SIG-M5 treated with dmso at 0.1 percent for 504 hours (cell line): ENCODE measurements at regions not wholly inside any gene's neighbourhood (a gene's known extent, or its start where the extent isn't known, plus 50 kb on each side); places are given as distances from the start of the nearest gene placed in this dataset.
"Not testable (repeated sequence)": the region's sequence is repeated elsewhere in the genome, so short reads cannot be mapped to it uniquely, and the experiment has no call there.

ENCODE experiments used
- DNase-seq: peaks from one replicate; lab custom pipeline; 2025; ENCODE audit not compliant: unreplicated experiment; lab: John Stamatoyannopoulos, UW

DNA sequence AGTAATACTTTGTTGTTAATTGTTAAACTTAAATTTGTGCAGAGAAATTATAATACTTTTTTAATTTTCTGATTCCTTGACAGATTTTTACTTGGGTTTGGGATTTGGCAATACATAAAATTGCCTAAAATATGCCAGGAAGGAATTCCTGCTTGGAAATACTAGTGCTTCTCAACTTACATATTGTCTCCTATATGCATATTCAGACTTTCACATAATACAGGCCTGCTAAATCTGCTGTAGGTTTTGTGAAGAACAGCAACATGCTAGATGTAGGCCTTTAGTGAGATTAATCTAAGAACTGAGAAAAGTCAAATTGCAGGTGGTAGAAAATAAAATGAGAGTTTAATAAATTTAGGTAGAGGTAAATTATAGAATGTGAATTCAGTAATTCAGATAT lies 468.5 kb upstream of the MIS18BP1 start:
- DNase-seq, result no peak

DNA sequence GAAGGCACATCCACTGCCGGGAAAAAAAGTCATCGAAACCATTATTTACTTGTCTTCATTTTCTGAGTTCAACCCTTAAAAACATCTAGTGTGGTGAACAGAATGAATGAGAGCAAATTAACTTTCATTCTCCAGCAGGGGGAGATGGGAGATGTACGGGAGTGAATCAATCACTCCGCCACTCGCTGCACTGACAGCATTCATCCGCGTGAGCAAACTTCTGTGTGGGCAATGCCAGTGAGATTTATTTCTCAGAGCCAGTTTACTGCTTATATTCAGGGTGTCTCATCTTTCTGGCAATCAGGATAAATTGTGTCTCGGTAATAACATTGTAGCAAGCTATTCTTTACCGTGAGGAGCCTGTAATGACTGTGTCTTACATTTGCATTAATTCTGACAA lies 463.6 kb upstream of the MIS18BP1 start:
- DNase-seq, result peak; percentile 19

DNA sequence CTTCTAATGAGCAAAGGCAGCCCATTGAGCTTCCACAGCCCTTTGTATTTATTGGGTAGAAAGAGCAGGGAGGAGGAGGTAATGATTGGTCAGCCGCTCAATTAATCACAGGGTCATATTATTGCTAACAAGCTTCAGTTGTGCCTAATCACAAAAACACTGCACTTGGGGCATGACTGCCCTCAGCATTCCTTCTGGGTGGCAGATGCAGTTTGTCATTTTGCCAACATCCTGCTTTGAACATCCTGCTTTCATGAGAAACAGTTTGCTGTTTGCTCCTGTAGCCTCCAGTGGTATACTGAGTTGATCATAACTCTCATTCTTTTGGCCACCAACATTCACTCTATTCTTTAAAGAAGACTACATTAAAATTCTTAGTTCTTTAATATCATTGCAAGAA lies 462.9 kb upstream of the MIS18BP1 start:
- no peak for DNase-seq

DNA sequence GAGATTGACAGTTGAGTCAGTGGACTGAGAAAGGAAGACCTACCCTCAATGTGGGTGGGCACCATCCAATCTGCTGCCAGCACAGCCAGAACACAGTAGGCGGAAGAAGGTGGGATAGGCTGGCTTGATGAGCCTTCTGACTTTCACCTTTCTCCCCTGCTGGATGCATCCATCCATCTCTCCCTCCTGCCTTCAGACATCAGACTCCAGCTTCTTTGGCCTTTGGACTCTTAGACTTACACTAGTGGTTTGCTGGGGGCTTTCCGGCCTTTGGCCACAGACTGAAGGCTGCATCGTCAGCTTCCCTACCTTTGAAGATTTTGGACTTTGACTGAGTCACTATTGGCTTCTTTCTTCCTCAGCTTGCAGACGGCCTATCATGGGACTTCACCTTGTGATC lies 456.5 kb upstream of the MIS18BP1 start:
- no peak for DNase-seq

DNA sequence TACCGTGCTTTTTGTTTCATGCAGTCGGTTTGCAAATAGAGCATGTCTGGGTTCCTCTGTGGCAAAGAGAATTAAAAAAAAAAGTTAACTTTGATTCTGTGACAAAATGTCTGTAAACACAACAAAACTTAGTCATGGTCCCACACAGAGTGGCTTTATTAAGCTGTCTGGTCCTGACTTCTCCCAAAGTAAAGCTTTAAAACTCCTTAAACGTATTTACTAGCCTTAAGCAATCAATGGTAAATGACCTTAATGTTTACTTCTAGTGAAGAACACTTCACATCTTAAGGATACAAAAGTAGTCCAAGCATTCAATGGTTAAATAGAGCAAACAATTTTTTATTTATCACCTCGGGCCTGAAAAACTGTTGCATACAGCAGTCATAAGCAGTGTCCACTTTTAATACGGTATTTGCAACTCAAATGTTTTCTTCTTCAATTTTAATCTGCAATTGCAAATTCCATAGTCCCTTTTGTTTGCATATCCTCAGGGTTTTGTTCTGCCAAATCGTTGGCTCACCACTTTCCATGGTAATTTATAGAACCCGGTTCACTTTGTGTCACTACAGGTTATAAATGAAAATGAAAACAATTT lies 453.0 kb upstream of the MIS18BP1 start:
- no peak for DNase-seq

DNA sequence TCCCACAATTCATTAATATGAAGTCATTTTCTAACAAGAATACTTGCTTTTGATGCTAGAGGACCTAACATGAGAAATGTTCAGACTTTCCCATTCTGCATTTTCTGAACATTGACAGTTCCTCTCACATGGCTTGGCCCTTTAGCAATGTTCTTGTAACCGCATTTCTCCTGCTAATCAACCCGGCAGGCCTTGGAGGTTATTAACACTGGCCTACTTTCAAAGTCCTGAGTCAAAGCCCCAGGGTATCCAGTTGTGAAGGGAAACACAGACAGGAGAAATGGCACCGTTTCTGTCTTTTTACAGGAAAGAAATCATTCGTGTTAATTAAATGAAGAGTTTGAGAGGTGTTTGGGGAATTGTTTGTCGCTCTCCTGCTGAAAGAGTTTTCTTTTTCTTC lies 446.5 kb upstream of the MIS18BP1 start:
- DNase-seq, result no peak

DNA sequence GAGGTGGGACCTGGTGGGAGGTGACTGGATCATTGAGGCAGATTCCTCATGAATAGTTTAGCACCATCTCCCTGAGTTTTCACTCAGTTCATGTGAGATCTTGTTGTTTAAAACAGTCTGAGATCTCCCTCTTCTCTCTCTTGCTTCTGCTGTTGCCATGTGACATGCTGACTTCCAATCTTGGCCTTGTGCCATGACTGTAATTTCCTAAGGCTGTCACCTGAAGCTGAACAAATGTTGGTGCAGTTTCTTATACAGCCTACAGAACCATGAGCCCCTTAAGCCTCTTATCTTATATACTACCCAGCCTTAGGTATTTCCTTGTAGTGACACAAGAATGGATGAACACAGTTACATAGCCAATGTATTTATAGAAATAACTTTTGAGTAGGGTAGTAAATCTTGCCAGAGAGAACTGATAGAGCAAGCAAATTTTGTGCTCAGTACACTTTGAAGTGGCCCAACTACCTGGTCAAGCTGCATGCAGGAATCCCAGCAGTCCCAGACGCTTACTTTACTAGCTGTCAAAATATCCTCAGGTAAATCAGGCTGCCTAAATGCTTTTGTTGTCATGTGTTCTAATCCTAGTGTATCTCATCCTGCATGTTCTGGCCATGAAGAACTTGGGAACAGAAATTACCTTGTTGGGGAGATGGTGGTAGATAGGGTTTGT lies 445.6 kb upstream of the MIS18BP1 start:
- DNase-seq, result no peak

DNA sequence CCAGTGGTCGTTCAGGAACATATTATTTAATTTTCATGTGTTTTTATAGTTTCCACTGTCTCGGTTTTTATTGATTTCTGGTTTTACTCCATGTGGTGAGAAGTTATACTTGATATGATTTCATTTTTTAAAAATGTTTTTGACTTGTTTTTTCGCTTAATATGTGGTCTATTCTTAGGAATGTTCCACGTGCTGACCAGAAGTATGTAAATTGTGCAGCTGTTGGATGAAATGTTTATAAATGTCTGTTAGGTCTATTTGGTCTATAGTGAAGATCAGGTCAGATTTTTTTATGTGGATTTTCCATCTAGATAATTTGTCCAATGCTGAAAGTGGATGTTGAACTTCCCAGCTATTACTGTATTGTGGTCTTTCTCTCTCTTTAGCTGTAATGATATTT lies 433.8 kb upstream of the MIS18BP1 start:
- no peak for DNase-seq

DNA sequence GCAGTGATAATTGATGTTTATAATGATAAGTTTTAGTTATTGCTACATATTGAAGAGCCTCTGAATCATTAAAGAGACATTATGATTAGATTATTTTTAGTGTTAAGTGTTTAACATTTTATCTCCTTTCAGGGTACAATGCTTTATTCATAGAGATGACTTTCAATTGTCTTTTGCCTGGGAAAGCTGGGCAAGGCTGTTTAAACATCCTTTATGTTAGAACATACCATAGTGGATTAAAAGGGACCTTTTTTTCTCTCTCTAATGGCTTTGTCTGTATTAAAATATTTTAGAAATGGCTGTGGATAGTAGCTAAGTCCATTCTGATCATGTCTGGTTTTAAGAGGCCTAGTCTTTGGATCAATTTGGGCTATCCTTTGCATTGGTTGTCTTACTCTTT lies 427.5 kb upstream of the MIS18BP1 start:
- no peak for DNase-seq

DNA sequence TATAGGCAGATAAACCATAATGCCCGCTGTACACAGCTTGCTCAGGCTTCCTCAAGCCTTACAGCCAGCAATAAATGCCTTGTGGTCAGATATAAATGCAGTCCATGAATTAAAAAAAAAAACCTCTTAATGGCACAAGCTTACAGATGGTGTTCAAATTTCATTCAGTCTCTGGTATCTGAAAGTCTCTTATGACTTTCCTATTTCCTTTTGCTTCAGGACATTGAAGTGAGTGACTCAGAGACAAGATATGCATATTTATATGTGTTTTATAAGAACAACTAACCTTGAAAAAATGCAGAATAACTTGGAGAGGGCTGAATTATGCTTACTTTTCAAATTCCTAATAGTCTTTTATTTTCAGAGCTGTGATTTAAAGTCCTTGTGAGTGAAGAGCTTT lies 426.9 kb upstream of the MIS18BP1 start:
- DNase-seq, result peak; percentile 11

DNA sequence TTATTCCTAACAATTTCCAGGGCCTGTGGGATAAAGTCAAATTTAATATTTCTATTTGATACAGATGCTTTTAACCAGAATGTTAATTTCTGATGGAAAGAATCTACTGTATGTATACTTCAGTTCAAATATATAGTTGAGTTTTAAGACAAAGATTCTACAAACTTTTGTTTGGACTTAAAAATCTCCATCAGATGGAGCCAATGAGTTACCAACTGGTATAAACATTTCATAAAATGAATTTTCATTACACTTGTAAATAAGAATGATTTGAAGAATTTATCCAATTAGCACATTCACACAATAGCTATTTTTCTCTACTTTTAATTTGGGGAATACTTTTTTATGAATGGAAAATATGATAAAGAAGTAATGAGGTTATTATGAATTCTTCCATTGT lies 425.2 kb upstream of the MIS18BP1 start:
- no peak for DNase-seq

DNA sequence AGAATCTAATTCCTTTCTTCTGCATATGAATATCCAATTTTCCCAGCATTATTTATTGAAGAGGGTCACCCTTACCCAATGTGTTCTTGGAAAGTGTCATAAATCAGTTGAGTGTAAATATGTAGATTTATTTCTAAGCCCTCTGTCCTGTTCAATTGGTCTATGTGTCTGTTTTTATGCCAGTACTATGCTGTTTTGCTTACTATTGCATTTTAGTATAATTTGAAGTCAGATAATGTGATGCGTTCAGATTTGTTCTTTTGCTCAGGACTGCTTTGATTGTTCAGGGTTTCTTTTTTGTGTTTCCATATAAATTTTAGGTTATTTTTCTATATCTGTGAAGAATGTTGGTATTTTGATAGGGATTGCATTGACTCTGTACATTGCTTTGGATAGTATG lies 420.4 kb upstream of the MIS18BP1 start:
- DNase-seq, result no peak

DNA sequence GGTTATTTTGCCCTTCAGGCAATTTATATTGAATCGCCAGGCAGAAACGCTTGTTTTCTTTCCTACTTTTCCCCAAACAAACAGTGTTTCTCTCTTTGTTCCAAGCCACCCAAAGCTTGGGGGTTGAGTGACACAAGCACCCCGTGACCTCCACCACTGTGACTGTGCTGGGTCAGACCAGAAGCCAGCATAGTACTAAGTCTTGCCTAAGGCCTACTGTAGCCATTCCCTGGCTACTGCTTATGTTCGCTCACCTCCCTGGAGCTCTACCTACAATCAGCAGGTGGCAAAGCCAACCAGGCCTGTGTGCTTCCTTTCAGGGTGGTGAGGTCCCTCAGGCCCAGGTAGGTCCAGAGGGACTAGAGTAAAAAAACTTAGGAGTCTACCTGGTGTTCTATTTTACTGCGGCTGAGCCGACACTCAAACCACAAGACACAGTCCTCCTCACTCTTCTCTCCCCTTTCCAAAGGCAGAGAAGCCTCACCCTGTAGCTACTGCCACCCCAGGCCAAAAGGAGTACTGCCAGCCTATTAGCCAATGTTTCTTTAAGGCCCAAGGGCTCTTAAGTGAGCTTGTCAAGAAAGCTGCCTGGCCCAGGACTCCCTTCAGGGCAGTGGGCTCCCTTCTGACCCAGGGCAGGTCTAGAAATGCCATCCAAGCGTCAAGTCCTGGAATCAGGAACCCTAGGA lies 411.8 kb upstream of the MIS18BP1 start:
- peak; percentile 5 for DNase-seq

DNA sequence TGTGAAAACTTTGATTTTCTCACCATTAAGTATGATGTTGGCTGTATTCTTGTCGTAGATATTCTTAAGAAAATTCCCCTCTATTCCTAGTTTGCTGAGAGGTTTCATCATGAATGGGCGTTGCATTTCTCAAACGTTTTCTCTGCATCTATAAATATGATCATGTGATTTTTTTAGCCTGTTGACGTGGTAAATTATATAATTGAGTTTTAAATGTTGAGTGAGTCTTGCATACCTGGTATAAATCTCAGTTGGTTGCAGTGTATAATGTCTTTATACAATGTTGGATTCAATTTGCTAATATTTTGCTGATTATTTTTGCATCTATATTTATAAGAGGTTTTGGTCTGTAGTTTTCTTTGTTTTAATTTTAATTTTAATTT lies 405.9 kb upstream of the MIS18BP1 start:
- no peak for DNase-seq

DNA sequence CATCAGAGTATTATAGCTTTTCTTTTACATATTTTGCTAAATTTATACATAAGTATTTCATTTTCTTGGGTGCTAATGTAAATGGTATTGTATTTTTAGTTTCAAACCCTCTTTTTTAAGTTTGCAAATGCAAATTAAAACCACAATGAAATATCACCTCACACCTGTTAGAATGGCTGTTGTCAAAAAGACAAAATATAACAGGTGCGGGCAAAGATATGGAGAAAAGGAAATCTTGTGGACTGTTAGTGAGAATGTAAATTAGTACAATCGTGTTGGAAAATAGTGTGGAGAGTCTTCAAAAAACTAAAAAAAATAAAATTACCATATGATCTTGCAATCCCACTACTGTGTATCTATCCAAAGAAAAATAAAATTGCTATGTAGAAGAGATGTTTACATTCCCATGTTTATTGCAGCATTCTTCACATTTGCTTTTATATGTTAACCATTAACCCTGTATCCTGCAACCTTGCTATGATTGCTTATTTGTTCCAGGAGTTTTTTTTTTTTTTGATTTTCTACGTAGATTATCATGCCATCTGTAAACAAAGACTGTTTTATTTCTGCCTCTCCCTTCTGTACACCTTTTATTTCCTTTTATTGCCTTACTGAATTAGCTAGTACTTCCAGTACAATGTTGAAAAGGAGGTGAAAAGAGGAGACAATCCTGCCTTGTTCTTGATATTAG lies 405.4 kb upstream of the MIS18BP1 start:
- DNase-seq, result no peak

DNA sequence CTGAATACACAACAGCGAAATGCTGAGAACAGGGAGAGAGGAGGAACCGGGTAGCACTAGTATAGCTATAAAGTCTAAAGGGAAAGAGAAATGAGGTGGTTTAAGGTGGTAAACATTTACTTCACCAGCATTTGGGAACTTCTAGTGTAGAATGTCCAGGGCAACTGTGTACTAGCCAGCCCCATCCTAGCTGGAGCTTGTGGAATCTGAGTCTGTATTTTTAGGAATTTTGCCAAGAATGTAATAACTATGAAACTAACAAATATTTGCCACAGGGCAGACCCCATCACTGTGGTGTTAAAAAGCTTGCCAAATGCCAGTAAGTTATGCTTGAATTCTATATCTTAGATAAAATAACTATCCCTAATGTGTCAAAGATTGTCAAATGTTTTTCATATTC lies 398.9 kb upstream of the MIS18BP1 start:
- DNase-seq, result no peak

DNA sequence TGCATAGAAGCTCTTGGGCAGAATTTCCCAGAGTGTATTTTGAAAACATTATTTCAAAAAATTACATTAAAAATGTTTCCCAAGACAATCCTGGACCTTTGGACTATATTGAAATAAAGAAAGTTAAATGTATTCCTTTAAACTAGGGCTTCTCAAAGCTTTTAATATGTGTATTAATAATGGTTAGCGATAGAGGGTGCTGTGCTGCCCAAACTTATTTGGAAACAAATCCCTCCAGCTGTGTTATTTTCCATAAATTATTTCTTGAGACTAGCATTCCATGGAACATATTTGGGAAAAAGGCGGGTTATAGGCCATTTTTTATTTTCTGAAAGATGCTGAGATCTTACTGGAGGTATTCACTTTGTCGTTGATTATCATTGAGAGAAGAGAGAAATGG lies 397.8 kb upstream of the MIS18BP1 start:
- DNase-seq, result peak; percentile 4

DNA sequence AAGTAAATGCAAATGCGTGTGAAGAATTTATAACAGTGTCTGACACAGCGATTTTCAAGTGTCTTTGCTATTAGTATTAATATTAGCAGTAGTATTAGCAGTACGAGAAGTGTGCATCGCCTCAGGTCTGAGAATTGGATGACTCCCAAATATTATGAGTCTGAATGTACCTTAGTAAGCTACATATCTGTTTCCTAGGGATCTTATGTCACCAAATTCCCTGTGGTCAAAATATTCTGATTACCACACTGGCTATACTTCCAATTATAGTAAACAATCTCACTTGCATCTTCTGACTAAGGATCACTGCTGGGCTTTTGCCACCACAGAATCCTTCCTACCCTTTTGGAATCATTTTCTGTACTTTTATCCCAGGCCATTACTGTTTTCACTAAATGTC lies 396.0 kb upstream of the MIS18BP1 start:
- no peak for DNase-seq

DNA sequence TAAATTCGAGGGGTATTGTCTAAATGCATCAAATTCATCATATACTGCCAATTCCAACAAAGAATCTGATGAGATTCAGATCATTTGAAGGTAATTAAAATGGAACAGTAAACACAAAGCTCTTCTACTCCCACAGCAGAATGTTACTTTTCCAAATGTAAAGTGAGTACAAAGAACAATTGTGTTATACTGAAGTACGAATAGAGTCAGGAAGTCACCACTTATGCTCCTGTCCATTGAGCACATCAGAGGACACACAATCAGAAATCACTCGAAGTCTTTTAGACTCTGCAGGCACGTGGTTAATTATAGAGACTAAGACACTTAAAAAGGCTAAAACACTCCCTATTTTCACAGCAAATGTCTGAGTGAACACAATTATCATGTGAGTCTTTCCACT lies 388.5 kb upstream of the MIS18BP1 start:
- no peak for DNase-seq

DNA sequence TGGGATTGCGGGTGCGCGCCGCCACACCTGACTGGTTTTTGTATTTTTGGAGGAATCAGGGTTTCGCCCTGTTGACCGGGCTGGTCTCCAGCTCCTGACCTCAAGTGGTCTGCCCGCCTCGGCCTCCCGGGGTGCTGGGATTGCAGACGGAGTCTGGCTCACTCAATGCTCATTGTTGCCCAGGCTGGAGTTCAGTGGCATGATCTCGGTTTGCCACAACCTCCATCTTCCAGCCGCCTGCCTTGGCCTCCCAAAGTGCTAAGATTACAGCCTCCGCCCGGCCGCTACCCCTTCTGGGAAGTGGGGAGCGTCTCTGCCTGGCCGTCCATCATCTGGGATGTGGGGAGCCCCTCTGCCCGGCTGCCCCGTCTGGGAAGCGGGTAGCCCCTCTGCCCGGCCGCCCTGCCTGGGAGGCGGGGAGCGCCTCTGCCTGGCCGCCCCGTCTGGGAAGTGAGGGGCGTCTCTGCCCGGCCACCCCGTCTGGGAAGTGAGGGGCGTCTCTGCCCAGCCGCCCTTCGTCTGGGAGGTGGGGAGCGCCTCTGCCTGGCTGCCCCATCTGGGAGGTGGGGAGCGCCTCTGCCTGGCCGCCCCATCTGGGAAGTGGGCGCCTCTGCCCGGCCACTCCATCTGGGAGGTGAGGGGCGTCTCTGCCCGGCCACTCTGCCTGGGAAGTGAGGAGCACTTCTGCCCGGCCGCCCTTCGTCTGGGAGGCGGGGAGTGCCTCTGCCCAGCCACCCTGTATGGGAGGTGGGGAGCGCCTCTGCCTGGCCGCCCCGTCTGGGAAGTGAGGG lies 381.8 kb upstream of the MIS18BP1 start:
- not testable (repeated sequence) for DNase-seq
